H9 (cell line): ENCODE measurements at regions not wholly inside any gene's neighbourhood (a gene's known extent, or its start where the extent isn't known, plus 50 kb on each side); places are given as distances from the start of the nearest gene placed in this dataset.

ENCODE experiments used
- DNase-seq: peaks from one replicate; pipeline ENCODE4 v3.0.0-alpha.2; 2017
- H2AFZ ChIP-seq: one replicate; pipeline ENCODE4 v1.6.1; 2013; ENCODE audit warnings: mild to moderate bottlenecking, low read length, control low read depth, moderate library complexity
- H2AK5ac ChIP-seq: 2 replicates; pipeline ENCODE4 v1.6.1; 2013; ENCODE audit warnings: low read length, control low read depth, mixed read lengths; ENCODE audit not compliant: insufficient read length
- H2BK120ac ChIP-seq: one replicate; pipeline ENCODE4 v1.6.1; 2013; ENCODE audit warnings: low read depth, mild to moderate bottlenecking, low read length, control low read depth, inconsistent platforms; ENCODE audit not compliant: poor library complexity, severe bottlenecking
- H2BK12ac ChIP-seq: 2 replicates; pipeline ENCODE4 v1.6.1; 2013; ENCODE audit warnings: low read length, control low read depth, mixed read lengths, low read depth; ENCODE audit not compliant: insufficient read length
- H2BK15ac ChIP-seq: 2 replicates; pipeline ENCODE4 v1.6.1; 2013; ENCODE audit warnings: low read depth, low read length, control low read depth
- H2BK20ac ChIP-seq: one replicate; pipeline ENCODE4 v1.6.1; 2013; ENCODE audit warnings: low read depth, mild to moderate bottlenecking, low read length, control low read depth, inconsistent platforms; ENCODE audit not compliant: poor library complexity, severe bottlenecking
- H2BK5ac ChIP-seq: 2 replicates; pipeline ENCODE4 v1.6.1; 2013; ENCODE audit warnings: low read length, control low read depth, mixed read lengths; ENCODE audit not compliant: insufficient read length
- H3K14ac ChIP-seq: 2 replicates; pipeline ENCODE4 v1.6.1; 2013; ENCODE audit warnings: low read length, control low read depth; ENCODE audit not compliant: insufficient read depth
- H3K18ac ChIP-seq: 2 replicates; pipeline ENCODE4 v1.6.1; 2013; ENCODE audit warnings: low read depth, mild to moderate bottlenecking, mixed read lengths, low read length, control low read depth; ENCODE audit not compliant: insufficient read length
- H3K23ac ChIP-seq: 2 replicates; pipeline ENCODE4 v1.6.1; 2013; ENCODE audit warnings: low read length, control low read depth, mixed read lengths, low read depth; ENCODE audit not compliant: insufficient read length
- H3K23me2 ChIP-seq: 2 replicates; pipeline ENCODE4 v1.6.1; 2013; ENCODE audit warnings: low read depth, mild to moderate bottlenecking, mixed read lengths, low read length, control low read depth; ENCODE audit not compliant: insufficient read length, poor library complexity, severe bottlenecking
- H3K27ac ChIP-seq: 2 replicates; pipeline ENCODE4 v1.5.1; 2013; ENCODE audit warnings: low read length, control low read depth, mixed read lengths, low read depth; ENCODE audit not compliant: insufficient read length
- H3K27me3 ChIP-seq: 2 replicates; pipeline ENCODE4 v1.6.1; 2013; ENCODE audit warnings: low read length, control low read depth, inconsistent platforms; ENCODE audit not compliant: insufficient read depth
- H3K4ac ChIP-seq: 2 replicates; pipeline ENCODE4 v1.6.1; 2013; ENCODE audit warnings: low read depth, mild to moderate bottlenecking, control low read depth, inconsistent platforms, low read length, moderate library complexity
- H3K4me1 ChIP-seq: 2 replicates; pipeline ENCODE4 v1.6.1; 2013; ENCODE audit warnings: low read length, control low read depth, inconsistent platforms; ENCODE audit not compliant: insufficient read depth
- H3K4me2 ChIP-seq: 2 replicates; pipeline ENCODE4 v1.6.1; 2013; ENCODE audit warnings: low read length, control low read depth, mixed read lengths; ENCODE audit not compliant: insufficient read length, insufficient read depth
- H3K56ac ChIP-seq: 2 replicates; pipeline ENCODE4 v1.6.1; 2013; ENCODE audit warnings: low read depth, mild to moderate bottlenecking, mixed read lengths, low read length, control low read depth; ENCODE audit not compliant: insufficient read length
- H3K79me1 ChIP-seq: 2 replicates; pipeline ENCODE4 v1.6.1; 2013; ENCODE audit warnings: low read depth, mild to moderate bottlenecking, moderate library complexity, low read length, control low read depth, inconsistent platforms; ENCODE audit not compliant: insufficient read depth, poor library complexity, severe bottlenecking
- H3K79me2 ChIP-seq: 2 replicates; pipeline ENCODE4 v1.6.1; 2013; ENCODE audit warnings: low read length, control low read depth, inconsistent platforms; ENCODE audit not compliant: insufficient read depth
- H3K9ac ChIP-seq: 2 replicates; pipeline ENCODE4 v1.6.1; 2013; ENCODE audit warnings: low read length, control low read depth, mixed read lengths; ENCODE audit not compliant: insufficient read length; ENCODE audit errors: extremely low read depth
- H3K9me3 ChIP-seq: one replicate; pipeline ENCODE4 v1.6.1; 2013; ENCODE audit warnings: low read depth, low read length, inconsistent platforms; ENCODE audit not compliant: control insufficient read depth
- H3T11ph ChIP-seq: one replicate; pipeline ENCODE4 v1.6.1; 2013; ENCODE audit warnings: mild to moderate bottlenecking, low read length, control low read depth, inconsistent platforms
- H4K20me1 ChIP-seq: one replicate; pipeline ENCODE4 v1.6.1; 2013; ENCODE audit not compliant: control insufficient read depth, insufficient read length, insufficient read depth
- H4K5ac ChIP-seq: 2 replicates; pipeline ENCODE4 v1.6.1; 2013; ENCODE audit warnings: low read depth, mild to moderate bottlenecking, mixed read lengths, low read length, control low read depth; ENCODE audit not compliant: insufficient read length
- H4K8ac ChIP-seq: replicated peaks from 2 replicates; pipeline ENCODE4 v1.6.1; 2013; ENCODE audit warnings: low read length, control low read depth, mixed read lengths, low read depth; ENCODE audit not compliant: insufficient read length
- H4K91ac ChIP-seq: 2 replicates; pipeline ENCODE4 v1.6.1; 2013; ENCODE audit warnings: low read depth, mild to moderate bottlenecking, moderate library complexity, mixed read lengths, low read length, control low read depth; ENCODE audit not compliant: insufficient read length
- H3K27ac Mint-ChIP-seq, 3 experiments: 2 replicates in 2 of 3; 3 replicates in 1 of 3; pipeline ENCODE4 v1.8.0; 2020 to 2021; ENCODE audit warnings: mixed read lengths in 3 of 3, mild to moderate bottlenecking in 1 of 3, moderate library complexity in 1 of 3
- H3K27me3 Mint-ChIP-seq: 2 replicates; pipeline ENCODE4 v1.8.0; 2021; ENCODE audit warnings: low read depth, mild to moderate bottlenecking, moderate library complexity, mixed read lengths
- H3K36me3 Mint-ChIP-seq, 3 experiments: 2 replicates in 2 of 3; 3 replicates in 1 of 3; pipeline ENCODE4 v1.8.0; 2020 to 2021; ENCODE audit warnings: low read depth in 3 of 3, mixed read lengths in 3 of 3; ENCODE audit not compliant: insufficient read depth in 1 of 3
- H3K4me1 Mint-ChIP-seq, 2 experiments: 2 replicates each; pipeline ENCODE4 v1.8.0; 2020; ENCODE audit warnings: mixed read lengths in 2 of 2
- H3K4me3 Mint-ChIP-seq, 2 experiments: 2 replicates in 1 of 2; 3 replicates in 1 of 2; pipeline ENCODE4 v1.8.0; 2020 to 2021; ENCODE audit warnings: mild to moderate bottlenecking in 2 of 2, mixed read lengths in 2 of 2, moderate library complexity in 1 of 2
- H3K9me3 Mint-ChIP-seq, 2 experiments: 2 replicates in 1 of 2; 3 replicates in 1 of 2; pipeline ENCODE4 v1.8.0; 2020; ENCODE audit warnings: mild to moderate bottlenecking in 2 of 2, mixed read lengths in 2 of 2, moderate library complexity in 1 of 2
- TF ChIP-seq, protein P1 (sequence below): fragments of 200-600 bp; sonication (generic); conservative IDR thresholded peaks from 3 replicates; pipeline ENCODE4 v1.8.0; 2021; ENCODE audit warnings: antibody characterized with exemption, mild to moderate bottlenecking

DNA sequence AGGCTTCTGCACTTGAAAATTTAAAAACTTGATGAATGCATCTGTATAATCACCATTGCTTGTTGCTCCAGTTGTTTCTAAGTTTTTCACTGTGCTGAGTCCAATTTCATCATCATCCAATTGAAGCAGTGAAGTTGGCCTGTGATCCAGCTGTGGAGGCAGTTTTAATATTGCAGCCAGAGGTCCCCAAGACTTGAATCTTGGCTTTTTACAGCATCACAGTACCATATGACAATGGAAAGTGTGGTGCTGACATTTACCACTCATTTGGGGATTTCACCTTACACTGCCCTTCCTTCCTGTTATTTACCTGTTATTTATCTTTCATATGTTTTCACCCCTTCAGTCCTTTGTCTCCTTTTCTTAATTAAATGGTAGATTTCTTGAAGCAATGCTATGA lies 76.2 kb upstream of the SPIN1 start:
- Histone ChIP-seq H3K79me2 (no peaks in the 10 kb centered on the region), H3K18ac (no peak overlapping the region), H3K9me3 (no peaks in the 10 kb centered on the region), H2BK5ac (no peak overlapping the region), H2AK5ac (no peak overlapping the region), H2BK120ac (no peak overlapping the region), H3T11ph (no peak overlapping the region), H3K4me1 (peaks cover 9% of the 10 kb centered on the region), H3K14ac (no peak overlapping the region), H2AFZ (no peak overlapping the region), H4K8ac (no peak overlapping the region), H3K79me1 (no peaks in the 10 kb centered on the region), H3K56ac (no peak overlapping the region), H3K9ac (no peak overlapping the region), H3K4ac (no peak overlapping the region), H2BK12ac (no peak overlapping the region), H3K23ac (no peak overlapping the region), H3K27ac (no peak overlapping the region), H3K23me2 (no peaks in the 10 kb centered on the region), H2BK15ac (no peak overlapping the region), H4K20me1 (no peaks in the 10 kb centered on the region), H4K91ac (no peak overlapping the region), H4K5ac (no peak overlapping the region), H3K4me2 (no peak overlapping the region), H2BK20ac (no peak overlapping the region), H3K27me3 (no peaks in the 10 kb centered on the region)
- TF ChIP-seq, protein P1, sequence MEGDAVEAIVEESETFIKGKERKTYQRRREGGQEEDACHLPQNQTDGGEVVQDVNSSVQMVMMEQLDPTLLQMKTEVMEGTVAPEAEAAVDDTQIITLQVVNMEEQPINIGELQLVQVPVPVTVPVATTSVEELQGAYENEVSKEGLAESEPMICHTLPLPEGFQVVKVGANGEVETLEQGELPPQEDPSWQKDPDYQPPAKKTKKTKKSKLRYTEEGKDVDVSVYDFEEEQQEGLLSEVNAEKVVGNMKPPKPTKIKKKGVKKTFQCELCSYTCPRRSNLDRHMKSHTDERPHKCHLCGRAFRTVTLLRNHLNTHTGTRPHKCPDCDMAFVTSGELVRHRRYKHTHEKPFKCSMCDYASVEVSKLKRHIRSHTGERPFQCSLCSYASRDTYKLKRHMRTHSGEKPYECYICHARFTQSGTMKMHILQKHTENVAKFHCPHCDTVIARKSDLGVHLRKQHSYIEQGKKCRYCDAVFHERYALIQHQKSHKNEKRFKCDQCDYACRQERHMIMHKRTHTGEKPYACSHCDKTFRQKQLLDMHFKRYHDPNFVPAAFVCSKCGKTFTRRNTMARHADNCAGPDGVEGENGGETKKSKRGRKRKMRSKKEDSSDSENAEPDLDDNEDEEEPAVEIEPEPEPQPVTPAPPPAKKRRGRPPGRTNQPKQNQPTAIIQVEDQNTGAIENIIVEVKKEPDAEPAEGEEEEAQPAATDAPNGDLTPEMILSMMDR = no peak
- peak overlapping the region in 2 of 3 experiments; percentile 29 to 44; a peak in 1 of 7 replicates for H3K27ac Mint-ChIP-seq
- H3K4me3 Mint-ChIP-seq = peak overlapping the region in 1 of 2 experiments; percentile 40; a peak in 2 of 5 replicates
- no peaks in the 10 kb centered on the region for H3K36me3 Mint-ChIP-seq
- H3K9me3 Mint-ChIP-seq = peaks cover 0 to 3% of the 10 kb centered on the region in 2 experiments; a peak in 1 of 5 replicates
- H3K27me3 Mint-ChIP-seq = no peaks in the 10 kb centered on the region; the same call in 1 of the 2 replicates
- DNase-seq = no peak
- peaks cover 38 to 46% of the 10 kb centered on the region in 2 experiments for H3K4me1 Mint-ChIP-seq
